ENCODE measurements at regions not wholly inside any gene's neighbourhood (a gene's known extent, or its start where the extent isn't known, plus 50 kb on each side); places are given as distances from the start of the nearest gene placed in this dataset.

- TF ChIP-seq POLR2A (IDR thresholded peaks at IDR 0.05; ENCODE audit: low read length) (no peak), GATA1 (IDR thresholded peaks at IDR 0.05; ENCODE audit: low read depth, low read length) (no peak)
Observed at GRCh38 chr18:75644871-75645270, 217.4 kb upstream of the SMIM21 start.
